Smooth muscle cell (in vitro differentiated cells): ENCODE measurements at regions not wholly inside any gene's neighbourhood (a gene's known extent, or its start where the extent isn't known, plus 50 kb on each side); places are given as distances from the start of the nearest gene placed in this dataset.

Experiments
- DNase-seq: peaks from one replicate; lab custom pipeline; 2025; ENCODE audit not compliant: unreplicated experiment; lab: John Stamatoyannopoulos, UW
- H2AFZ ChIP-seq: fragments of 200-600 bp; sonication (generic); 2 replicates; pipeline ENCODE4 v1.6.0; 2016; ENCODE audit warnings: antibody characterized with exemption, low read depth, mild to moderate bottlenecking
- H3F3A ChIP-seq: fragments of 200-600 bp; sonication (generic); 2 replicates; pipeline ENCODE4 v1.6.0; 2017; ENCODE audit warnings: antibody characterized with exemption, low read depth
- H3K27ac ChIP-seq: fragments of 200-600 bp; sonication (generic); 2 replicates; pipeline ENCODE4 v1.5.1; 2016; ENCODE audit warnings: low read depth, mild to moderate bottlenecking
- H3K27me3 ChIP-seq: fragments of 200-600 bp; sonication (generic); 2 replicates; pipeline ENCODE4 v1.6.1; 2016; ENCODE audit warnings: low read depth, mild to moderate bottlenecking
- H3K36me3 ChIP-seq: fragments of 200-600 bp; sonication (generic); 2 replicates; pipeline ENCODE4 v1.5.1; 2016; ENCODE audit warnings: low read depth
- H3K4me1 ChIP-seq: fragments of 200-600 bp; sonication (generic); 2 replicates; pipeline ENCODE4 v1.5.1; 2016; ENCODE audit warnings: low read depth
- H3K4me2 ChIP-seq: fragments of 200-600 bp; sonication (generic); 2 replicates; pipeline ENCODE4 v1.6.0; 2016; ENCODE audit warnings: mild to moderate bottlenecking
- H3K4me3 ChIP-seq: fragments of 200-600 bp; sonication (generic); 2 replicates; pipeline ENCODE4 v1.5.1; 2016; ENCODE audit warnings: mild to moderate bottlenecking
- H3K79me2 ChIP-seq: fragments of 200-600 bp; sonication (generic); 2 replicates; pipeline ENCODE4 v1.6.0; 2016; ENCODE audit warnings: low read depth, mild to moderate bottlenecking
- H3K9ac ChIP-seq: fragments of 200-600 bp; sonication (generic); 2 replicates; pipeline ENCODE4 v1.6.0; 2016; ENCODE audit warnings: low read depth
- H3K9me3 ChIP-seq: fragments of 200-600 bp; sonication (generic); replicated peaks from 2 replicates; pipeline ENCODE4 v1.5.1; 2016; ENCODE audit warnings: low read depth
- H4K20me1 ChIP-seq: fragments of 200-600 bp; sonication (generic); 2 replicates; pipeline ENCODE4 v1.6.0; 2016; ENCODE audit warnings: low read depth
- CTCF ChIP-seq: fragments of 200-600 bp; sonication (generic); IDR thresholded peaks from 2 replicates; pipeline ENCODE4 v1.5.1; 2017; ENCODE audit warnings: borderline replicate concordance, mild to moderate bottlenecking, antibody characterized with exemption; ENCODE audit not compliant: insufficient read depth, poor library complexity, severe bottlenecking
- WGBS: methylation state at CpG from one replicate; pipeline ENCODE4 v1.1.7; 2016; ENCODE audit warnings: low lambda C conversion rate; 5-methylcytosine and 5-hydroxymethylcytosine counted together

GRCh38 chr18:71808616-71809015 is 735.5 kb downstream of the CBLN2 start:
- H3K27ac ChIP-seq, result no peak overlapping the region
- 53% methylated on average over 5 of the region's 5 CpGs for WGBS

DNA sequence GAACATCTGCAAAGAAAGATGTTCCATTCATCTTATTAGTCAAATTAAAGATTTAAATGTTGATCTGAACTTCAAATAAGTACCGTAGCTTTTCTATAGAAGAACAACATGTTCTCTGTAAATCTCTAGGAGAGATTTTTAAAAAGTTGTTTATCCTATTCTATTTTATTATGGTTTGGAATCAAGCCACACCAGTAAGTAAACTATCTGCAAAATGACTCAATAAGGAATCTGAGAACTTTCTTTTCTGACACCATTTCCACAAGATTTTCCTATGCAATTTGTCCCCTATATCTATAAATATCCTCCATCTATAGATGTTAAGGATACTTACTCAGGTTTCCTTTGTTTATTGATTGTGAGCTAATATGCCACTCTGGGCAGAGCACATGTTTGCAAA is 736.6 kb downstream of the CBLN2 start:
- no peak overlapping the region for H2AFZ ChIP-seq
- no peak for TF ChIP-seq CTCF
- no peaks in the 10 kb centered on the region for H3K9me3 ChIP-seq
- no peak overlapping the region for H3K9ac ChIP-seq
- H3K4me1 ChIP-seq, result no peaks in the 10 kb centered on the region
- no peak overlapping the region for H3K4me2 ChIP-seq
- no peak overlapping the region for H3K27ac ChIP-seq
- no peaks in the 10 kb centered on the region for H3F3A ChIP-seq
- H3K36me3 ChIP-seq, result no peaks in the 10 kb centered on the region
- no peak for DNase-seq
- WGBS, result 95% methylated on average over 1 of the region's 1 CpG
- no peak overlapping the region for H3K4me3 ChIP-seq
- no peaks in the 10 kb centered on the region for H3K27me3 ChIP-seq
- no peaks in the 10 kb centered on the region for H3K79me2 ChIP-seq
- H4K20me1 ChIP-seq, result no peaks in the 10 kb centered on the region

More at GRCh38 chr18:71808616-71809015, 735.5 kb downstream of the CBLN2 start:
- no peak for DNase-seq
- no peaks in the 10 kb centered on the region for H3K9me3 ChIP-seq
- no peak overlapping the region for H3K9ac ChIP-seq
- H2AFZ ChIP-seq, result no peak overlapping the region
- no peak overlapping the region for H3K4me3 ChIP-seq
- H3K4me2 ChIP-seq, result peak overlapping the region; percentile 16
- no peaks in the 10 kb centered on the region for H4K20me1 ChIP-seq
- H3K36me3 ChIP-seq, result no peaks in the 10 kb centered on the region
- H3F3A ChIP-seq, result no peaks in the 10 kb centered on the region
- H3K79me2 ChIP-seq, result no peaks in the 10 kb centered on the region
- no peaks in the 10 kb centered on the region for H3K27me3 ChIP-seq
- TF ChIP-seq CTCF, result no peak
- H3K4me1 ChIP-seq, result no peaks in the 10 kb centered on the region

GRCh38 chr18:71798986-71799673 is 745.0 kb downstream of the CBLN2 start:
- no peaks in the 10 kb centered on the region for H3K4me1 ChIP-seq
- no peak overlapping the region for H3K4me2 ChIP-seq
- H3K4me3 ChIP-seq, result no peak overlapping the region
- H3F3A ChIP-seq, result no peaks in the 10 kb centered on the region
- 79% methylated on average over 6 of the region's 6 CpGs for WGBS
- no peak for DNase-seq
- no peak overlapping the region for H3K9ac ChIP-seq
- H3K79me2 ChIP-seq, result no peaks in the 10 kb centered on the region
- no peaks in the 10 kb centered on the region for H4K20me1 ChIP-seq
- no peak overlapping the region for H3K27ac ChIP-seq
- H2AFZ ChIP-seq, result no peak overlapping the region
- no peak for TF ChIP-seq CTCF
- no peaks in the 10 kb centered on the region for H3K27me3 ChIP-seq
- H3K9me3 ChIP-seq, result no peaks in the 10 kb centered on the region
- no peaks in the 10 kb centered on the region for H3K36me3 ChIP-seq

- Histone ChIP-seq H2AFZ (no peak overlapping the region), H3K27me3 (no peaks in the 10 kb centered on the region), H3K27ac (no peak overlapping the region), H3K9ac (no peak overlapping the region), H3K79me2 (no peaks in the 10 kb centered on the region), H3K4me3 (no peak overlapping the region), H3K4me1 (no peaks in the 10 kb centered on the region), H3F3A (no peaks in the 10 kb centered on the region), H3K4me2 (no peak overlapping the region), H4K20me1 (no peaks in the 10 kb centered on the region), H3K36me3 (no peaks in the 10 kb centered on the region), H3K9me3 (no peaks in the 10 kb centered on the region)
- TF ChIP-seq CTCF, result no peak
- no peak for DNase-seq
- 81% methylated on average over 7 of the region's 7 CpGs for WGBS
Observed at GRCh38 chr18:71797554-71797953, 746.6 kb downstream of the CBLN2 start.
